Activated CD4-positive, alpha-beta T cell treated with anti-CD3 and anti-CD28 coated beads for 4 hours (primary cell): ENCODE measurements at regions not wholly inside any gene's neighbourhood (a gene's known extent, or its start where the extent isn't known, plus 50 kb on each side); places are given as distances from the start of the nearest gene placed in this dataset.

Source experiments
- DNase-seq, 2 donors: peaks; one replicate each; pipeline ENCODE4 v3.0.0-alpha.2; 2020

- DNase-seq: no peak
Measured at GRCh38 chr9:106535439-106535838, 327.5 kb upstream of the ZNF462 start.

GRCh38 chr9:106557996-106558667 lies 304.8 kb upstream of the ZNF462 start:
- no peak for DNase-seq

GRCh38 chr9:106560540-106560939 lies 302.4 kb upstream of the ZNF462 start:
- DNase-seq: no peak

GRCh38 chr9:106575823-106576222 lies 287.1 kb upstream of the ZNF462 start:
- no peak for DNase-seq

GRCh38 chr9:106576232-106576760 lies 286.7 kb upstream of the ZNF462 start:
- no peak for DNase-seq

GRCh38 chr9:106577121-106577520 lies 285.8 kb upstream of the ZNF462 start:
- no peak for DNase-seq

GRCh38 chr9:106580546-106580945 lies 282.4 kb upstream of the ZNF462 start:
- no peak for DNase-seq

- no peak for DNase-seq
Measured at GRCh38 chr9:106581973-106582372, 281.0 kb upstream of the ZNF462 start.

GRCh38 chr9:106583751-106584150 lies 279.2 kb upstream of the ZNF462 start:
- DNase-seq: no peak

GRCh38 chr9:106587042-106587441 lies 275.9 kb upstream of the ZNF462 start:
- DNase-seq: no peak

- no peak for DNase-seq
Measured at GRCh38 chr9:106588626-106589025, 274.3 kb upstream of the ZNF462 start.

- DNase-seq: no peak
Measured at GRCh38 chr9:106590759-106591505, 272.0 kb upstream of the ZNF462 start.

GRCh38 chr9:106593201-106593600 lies 269.8 kb upstream of the ZNF462 start:
- DNase-seq: no peak

- DNase-seq: no peak
Measured at GRCh38 chr9:106596984-106597383, 266.0 kb upstream of the ZNF462 start.

- no peak for DNase-seq
Measured at GRCh38 chr9:106600955-106601560, 261.9 kb upstream of the ZNF462 start.

- no peak for DNase-seq
Measured at GRCh38 chr9:106602344-106602743, 260.6 kb upstream of the ZNF462 start.

GRCh38 chr9:106613250-106613737 lies 249.7 kb upstream of the ZNF462 start:
- no peak for DNase-seq

GRCh38 chr9:106615118-106615889 lies 247.7 kb upstream of the ZNF462 start:
- DNase-seq: no peak

GRCh38 chr9:106616026-106616425 lies 246.9 kb upstream of the ZNF462 start:
- DNase-seq: no peak

- no peak for DNase-seq
Measured at GRCh38 chr9:106616851-106617345, 246.1 kb upstream of the ZNF462 start.

GRCh38 chr9:106619211-106619610 lies 243.8 kb upstream of the ZNF462 start:
- no peak for DNase-seq

- DNase-seq: no peak
Measured at GRCh38 chr9:106620081-106620480, 242.9 kb upstream of the ZNF462 start.

- DNase-seq: no peak
Measured at GRCh38 chr9:106620866-106621265, 242.1 kb upstream of the ZNF462 start.
